ENCODE measurements at regions not wholly inside any gene's neighbourhood (a gene's known extent, or its start where the extent isn't known, plus 50 kb on each side); places are given as distances from the start of the nearest gene placed in this dataset.

- Histone ChIP-seq H4K20me1 (ENCODE audit: insufficient read depth, low read length) (no peaks in the 10 kb centered on the region), H3K4me2 (ENCODE audit: insufficient read depth, low read length) (no peak overlapping the region), H2AFZ (ENCODE audit: low read length) (no peak overlapping the region), H3K36me3 (ENCODE audit: insufficient read depth, low read length) (no peaks in the 10 kb centered on the region), H3K4me1 (ENCODE audit: insufficient read depth, low read length) (no peaks in the 10 kb centered on the region), H3K27ac (ENCODE audit: low read depth, low read length) (no peak overlapping the region), H3K27me3 (ENCODE audit: insufficient read depth, low read length) (no peaks in the 10 kb centered on the region), H3K4me3 (ENCODE audit: insufficient read depth, low read length) (no peak overlapping the region), H3K79me2 (ENCODE audit: insufficient read depth, low read length) (no peaks in the 10 kb centered on the region), H3K9me3 (ENCODE audit: low read depth, low read length) (no peaks in the 10 kb centered on the region)
- no peak for DNase-seq (ENCODE audit: insufficient read length, low spot score, missing footprints)
- TF ChIP-seq CTCF (IDR thresholded peaks at IDR 0.05; ENCODE audit: extremely low read depth, low read depth, low read length), result no peak
These were observed 171.2 kb downstream of the CCDC59 start for GRCh38 chr12:82187011-82187410.

GRCh38 chr12:82186282-82186681, 171.9 kb downstream of the CCDC59 start:
- no peak for TF ChIP-seq CTCF (IDR thresholded peaks at IDR 0.05; ENCODE audit: extremely low read depth, low read depth, low read length)
- Histone ChIP-seq H3K4me1 (ENCODE audit: insufficient read depth, low read length) (no peaks in the 10 kb centered on the region), H2AFZ (ENCODE audit: low read length) (no peak overlapping the region), H3K36me3 (ENCODE audit: insufficient read depth, low read length) (no peaks in the 10 kb centered on the region), H3K79me2 (ENCODE audit: insufficient read depth, low read length) (no peaks in the 10 kb centered on the region), H3K27me3 (ENCODE audit: insufficient read depth, low read length) (no peaks in the 10 kb centered on the region), H3K27ac (ENCODE audit: low read depth, low read length) (no peak overlapping the region), H3K4me2 (ENCODE audit: insufficient read depth, low read length) (no peak overlapping the region), H3K4me3 (ENCODE audit: insufficient read depth, low read length) (no peak overlapping the region), H4K20me1 (ENCODE audit: insufficient read depth, low read length) (no peaks in the 10 kb centered on the region), H3K9me3 (ENCODE audit: low read depth, low read length) (no peaks in the 10 kb centered on the region)
- DNase-seq (ENCODE audit: insufficient read length, low spot score, missing footprints), result no peak

- Histone ChIP-seq H3K27ac (ENCODE audit: low read depth, low read length) (no peak overlapping the region), H3K4me1 (ENCODE audit: insufficient read depth, low read length) (no peaks in the 10 kb centered on the region), H4K20me1 (ENCODE audit: insufficient read depth, low read length) (no peaks in the 10 kb centered on the region), H3K79me2 (ENCODE audit: insufficient read depth, low read length) (no peaks in the 10 kb centered on the region), H3K4me3 (ENCODE audit: insufficient read depth, low read length) (no peak overlapping the region), H3K4me2 (ENCODE audit: insufficient read depth, low read length) (no peak overlapping the region), H3K9me3 (ENCODE audit: low read depth, low read length) (no peaks in the 10 kb centered on the region), H3K36me3 (ENCODE audit: insufficient read depth, low read length) (no peaks in the 10 kb centered on the region), H2AFZ (ENCODE audit: low read length) (no peak overlapping the region), H3K27me3 (ENCODE audit: insufficient read depth, low read length) (no peaks in the 10 kb centered on the region)
- TF ChIP-seq CTCF (IDR thresholded peaks at IDR 0.05; ENCODE audit: extremely low read depth, low read depth, low read length), result no peak
- DNase-seq (ENCODE audit: insufficient read length, low spot score, missing footprints), result no peak
These were observed 173.3 kb downstream of the CCDC59 start for GRCh38 chr12:82184844-82185243.

GRCh38 chr12:82182601-82183190, 175.5 kb downstream of the CCDC59 start:
- Histone ChIP-seq H3K4me1 (ENCODE audit: insufficient read depth, low read length) (no peaks in the 10 kb centered on the region), H2AFZ (ENCODE audit: low read length) (no peak overlapping the region), H3K27ac (ENCODE audit: low read depth, low read length) (no peak overlapping the region), H3K36me3 (ENCODE audit: insufficient read depth, low read length) (no peaks in the 10 kb centered on the region), H3K9me3 (ENCODE audit: low read depth, low read length) (no peaks in the 10 kb centered on the region), H4K20me1 (ENCODE audit: insufficient read depth, low read length) (no peaks in the 10 kb centered on the region), H3K79me2 (ENCODE audit: insufficient read depth, low read length) (no peaks in the 10 kb centered on the region), H3K4me2 (ENCODE audit: insufficient read depth, low read length) (no peak overlapping the region), H3K27me3 (ENCODE audit: insufficient read depth, low read length) (no peaks in the 10 kb centered on the region), H3K4me3 (ENCODE audit: insufficient read depth, low read length) (no peak overlapping the region)
- TF ChIP-seq CTCF (IDR thresholded peaks at IDR 0.05; ENCODE audit: extremely low read depth, low read depth, low read length), result no peak
- no peak for DNase-seq (ENCODE audit: insufficient read length, low spot score, missing footprints)

All from osteoblast (primary cell).